Stimulated activated CD8-positive, alpha-beta memory T cell treated with anti-CD3 and anti-CD28 coated beads, Interleukin-2, amount 100 ng/mL, for 1 hour (primary cell): ENCODE measurements at regions not wholly inside any gene's neighbourhood (a gene's known extent, or its start where the extent isn't known, plus 50 kb on each side); places are given as distances from the start of the nearest gene placed in this dataset.
"Not testable (repeated sequence)": the region's sequence is repeated elsewhere in the genome, so short reads cannot be mapped to it uniquely, and the experiment has no call there.

Experiments
- DNase-seq, 2 donors: peaks; one replicate each; pipeline ENCODE4 v3.0.0-alpha.2; 2020; ENCODE audit warnings: low read depth in 2 of 2

GRCh38 chr5:147081311-147081764, 153.5 kb upstream of the STK32A start:
- DNase-seq = no peak

- DNase-seq = no peak
These were observed 150.1 kb upstream of the STK32A start for GRCh38 chr5:147084702-147085101.

- DNase-seq = no peak
These were observed 149.4 kb upstream of the STK32A start for GRCh38 chr5:147085409-147085808.

GRCh38 chr5:147092044-147092443, 142.8 kb upstream of the STK32A start:
- DNase-seq = no peak

GRCh38 chr5:147093138-147093537, 141.7 kb upstream of the STK32A start:
- no peak for DNase-seq

GRCh38 chr5:147095740-147096139, 139.1 kb upstream of the STK32A start:
- DNase-seq = no peak

- DNase-seq = no peak
These were observed 136.5 kb upstream of the STK32A start for GRCh38 chr5:147098233-147098790.

- DNase-seq = no peak
These were observed 133.0 kb upstream of the STK32A start for GRCh38 chr5:147101659-147102369.

- no peak for DNase-seq
These were observed 121.9 kb upstream of the STK32A start for GRCh38 chr5:147112899-147113298.

- DNase-seq = no peak
These were observed 120.9 kb upstream of the STK32A start for GRCh38 chr5:147113967-147114366.

- not testable (repeated sequence) for DNase-seq
These were observed 95.1 kb upstream of the STK32A start for GRCh38 chr5:147139759-147140158.

- DNase-seq = no peak
These were observed 94.3 kb upstream of the STK32A start for GRCh38 chr5:147140558-147140957.

GRCh38 chr5:147141580-147141979, 93.2 kb upstream of the STK32A start:
- DNase-seq = not testable (repeated sequence)

GRCh38 chr5:147143215-147143614, 91.6 kb upstream of the STK32A start:
- DNase-seq = no peak

- no peak for DNase-seq
These were observed 89.5 kb upstream of the STK32A start for GRCh38 chr5:147145328-147145727.

- no peak for DNase-seq
These were observed 86.1 kb upstream of the STK32A start for GRCh38 chr5:147148715-147149114.

GRCh38 chr5:147152086-147152485, 82.7 kb upstream of the STK32A start:
- no peak for DNase-seq

GRCh38 chr5:147154809-147155208, 80.0 kb upstream of the STK32A start:
- no peak for DNase-seq

- no peak for DNase-seq
These were observed 78.8 kb upstream of the STK32A start for GRCh38 chr5:147156012-147156411.

- DNase-seq = no peak
These were observed 73.7 kb upstream of the STK32A start for GRCh38 chr5:147160902-147161700.

- no peak for DNase-seq
These were observed 72.1 kb upstream of the STK32A start for GRCh38 chr5:147162740-147163139.

- DNase-seq = no peak
These were observed 67.3 kb upstream of the STK32A start for GRCh38 chr5:147167529-147167928.
